IMR-90 (cell line): ENCODE measurements at regions not wholly inside any gene's neighbourhood (a gene's known extent, or its start where the extent isn't known, plus 50 kb on each side); places are given as distances from the start of the nearest gene placed in this dataset.

ENCODE experiments used
- ATAC-seq: fragments of 200-7000 bp; cut with Tn5 transposase; 2 replicates; pipeline ENCODE4 v1.9.1; 2020; ENCODE audit warnings: low read depth, mild to moderate bottlenecking, moderate library complexity
- BruUV-seq: library from RNA; stranded (reverse); fragments of 400-500 nt; replicated peaks from 2 replicates; lab custom pipeline; 2021; lab: Mats Ljungman, UMichigan
- CTCF ChIA-PET: fragments of 300-600 bp; formaldehyde crosslinking; extraction: SDS; loops from one replicate; lab custom pipeline; 2021; ENCODE audit warnings: antibody characterized with exemption; lab: Yijun Ruan, JAX
- POLR2A ChIA-PET: fragments of 300-600 bp; sonication (Branson Sonifier 250); formaldehyde crosslinking; loops from one replicate; lab custom pipeline; 2022; ENCODE audit warnings: antibody characterized with exemption; ENCODE audit not compliant: unreplicated experiment; lab: Charles Lee
- DNase-seq: peaks from one replicate; pipeline ENCODE4 v3.0.0; 2013
- H2AFZ ChIP-seq: replicated peaks from 2 replicates; pipeline ENCODE3; 2013; ENCODE audit warnings: low read length, mild to moderate bottlenecking; ENCODE audit not compliant: poor library complexity
- H2AK5ac ChIP-seq: 2 replicates; pipeline ENCODE4 v1.6.1; 2013; ENCODE audit warnings: low read depth, low read length, inconsistent platforms
- H2AK9ac ChIP-seq: replicated peaks from 2 replicates; pipeline ENCODE3; 2013; ENCODE audit warnings: mild to moderate bottlenecking, low read depth, low read length, moderate library complexity; ENCODE audit not compliant: poor library complexity
- H2BK120ac ChIP-seq: 2 replicates; pipeline ENCODE4 v1.6.1; 2013; ENCODE audit warnings: low read depth, low read length, inconsistent platforms
- H2BK15ac ChIP-seq: 3 replicates; pipeline ENCODE4 v1.6.1; 2013; ENCODE audit warnings: low read depth, low read length, inconsistent platforms
- H2BK20ac ChIP-seq: 2 replicates; pipeline ENCODE4 v1.6.1; 2013; ENCODE audit warnings: low read depth, mild to moderate bottlenecking, inconsistent platforms, low read length, moderate library complexity
- H2BK5ac ChIP-seq: 2 replicates; pipeline ENCODE4 v1.6.1; 2013; ENCODE audit warnings: mild to moderate bottlenecking, low read depth, low read length, inconsistent platforms; ENCODE audit not compliant: poor library complexity, severe bottlenecking
- H3K14ac ChIP-seq: replicated peaks from 2 replicates; pipeline ENCODE4 v1.6.1; 2013; ENCODE audit warnings: low read depth, low read length, inconsistent platforms
- H3K18ac ChIP-seq: 2 replicates; pipeline ENCODE4 v1.6.1; 2013; ENCODE audit warnings: low read depth, low read length, control low read depth
- H3K23ac ChIP-seq: 2 replicates; pipeline ENCODE4 v1.6.1; 2013; ENCODE audit warnings: low read depth, low read length, inconsistent platforms
- H3K27ac ChIP-seq: 2 replicates; pipeline ENCODE4 v1.5.1; 2013; ENCODE audit warnings: mild to moderate bottlenecking, control low read depth, low read length; ENCODE audit not compliant: insufficient read depth
- H3K27me3 ChIP-seq: 2 replicates; pipeline ENCODE4 v1.6.1; 2013; ENCODE audit warnings: low read length; ENCODE audit not compliant: control insufficient read depth, insufficient read depth
- H3K36me3 ChIP-seq: 2 replicates; pipeline ENCODE4 v1.6.1; 2013; ENCODE audit warnings: low read length, mixed read lengths; ENCODE audit not compliant: control insufficient read depth, insufficient read depth
- H3K4ac ChIP-seq: 2 replicates; pipeline ENCODE4 v1.6.1; 2013; ENCODE audit warnings: low read depth, low read length, inconsistent platforms
- H3K4me1 ChIP-seq: 2 replicates; pipeline ENCODE4 v1.6.1; 2013; ENCODE audit warnings: low read length, mixed read lengths; ENCODE audit not compliant: control insufficient read depth, insufficient read depth
- H3K4me2 ChIP-seq: 2 replicates; pipeline ENCODE4 v1.6.1; 2013; ENCODE audit warnings: low read depth, mild to moderate bottlenecking, control low read depth, low read length, moderate library complexity
- H3K4me3 ChIP-seq: 2 replicates; pipeline ENCODE4 v1.5.1; 2013; ENCODE audit warnings: low read depth, mild to moderate bottlenecking, control low read depth, low read length, moderate library complexity; ENCODE audit not compliant: insufficient read depth
- H3K56ac ChIP-seq: 2 replicates; pipeline ENCODE4 v1.6.1; 2013; ENCODE audit warnings: low read length, inconsistent platforms; ENCODE audit not compliant: insufficient read depth; ENCODE audit errors: extremely low read depth
- H3K79me1 ChIP-seq, 2 experiments: 2 replicates each; pipeline ENCODE4 v1.6.1; 2013; ENCODE audit warnings: low read length in 2 of 2, inconsistent platforms in 1 of 2, low read depth in 1 of 2
- H3K9ac ChIP-seq: 2 replicates; pipeline ENCODE4 v1.6.1; 2013; ENCODE audit warnings: low read depth, low read length, control low read depth
- H3K9me1 ChIP-seq: 2 replicates; pipeline ENCODE4 v1.6.1; 2013; ENCODE audit warnings: low read length, inconsistent platforms; ENCODE audit not compliant: insufficient read depth
- H3K9me3 ChIP-seq: 2 replicates; pipeline ENCODE4 v1.6.1; 2013; ENCODE audit warnings: low read length; ENCODE audit not compliant: control insufficient read depth, insufficient read depth
- H4K20me1 ChIP-seq: 2 replicates; pipeline ENCODE4 v1.6.1; 2013; ENCODE audit warnings: low read length, inconsistent platforms; ENCODE audit not compliant: insufficient read depth
- H4K5ac ChIP-seq: 2 replicates; pipeline ENCODE4 v1.6.1; 2013; ENCODE audit warnings: mild to moderate bottlenecking, low read depth, low read length, control low read depth
- H4K8ac ChIP-seq, 2 experiments: 2 replicates each; pipeline ENCODE4 v1.6.1; 2013; ENCODE audit warnings: low read depth in 2 of 2, low read length in 2 of 2, control low read depth in 1 of 2, inconsistent platforms in 1 of 2
- H4K91ac ChIP-seq: 2 replicates; pipeline ENCODE4 v1.6.1; 2013; ENCODE audit warnings: low read depth, low read length, inconsistent platforms; ENCODE audit not compliant: insufficient read depth
- BHLHE40 ChIP-seq: fragments of 150-350 bp; IDR thresholded peaks from 2 replicates; pipeline ENCODE4 v1.6.1; 2016; ENCODE audit warnings: mild to moderate bottlenecking, low read depth, low read length
- CEBPB ChIP-seq: IDR thresholded peaks from 2 replicates; pipeline ENCODE4 v1.6.1; 2012; ENCODE audit warnings: low read depth, low read length, improper control_type of control experiment
- CHD1 ChIP-seq: IDR thresholded peaks from 2 replicates; pipeline ENCODE4 v1.6.1; 2012; ENCODE audit warnings: low read depth, low read length, improper control_type of control experiment
- FOS ChIP-seq: fragments of 150-350 bp; IDR thresholded peaks from 2 replicates; pipeline ENCODE4 v1.6.1; 2016; ENCODE audit warnings: low read depth, low read length
- MAFK ChIP-seq: IDR thresholded peaks from 2 replicates; pipeline ENCODE4 v1.6.1; 2012; ENCODE audit warnings: low read depth, low read length, improper control_type of control experiment
- MAZ ChIP-seq: IDR thresholded peaks from 2 replicates; pipeline ENCODE4 v1.6.1; 2012; ENCODE audit warnings: low read depth, mild to moderate bottlenecking, low read length, improper control_type of control experiment, moderate library complexity, borderline replicate concordance
- MXI1 ChIP-seq: IDR thresholded peaks from 2 replicates; pipeline ENCODE4 v1.6.1; 2012; ENCODE audit warnings: low read depth, mild to moderate bottlenecking, low read length, moderate library complexity, borderline replicate concordance
- NFE2L2 ChIP-seq: fragments of 150-350 bp; IDR thresholded peaks from 2 replicates; pipeline ENCODE4 v1.6.1; 2016; ENCODE audit warnings: low read depth, mild to moderate bottlenecking, low read length
- POLR2A ChIP-seq: IDR thresholded peaks from 2 replicates; pipeline ENCODE4 v1.6.1; 2012; ENCODE audit warnings: mild to moderate bottlenecking, low read depth, low read length
- RAD21 ChIP-seq: IDR thresholded peaks from 2 replicates; pipeline ENCODE4 v1.6.1; 2012; ENCODE audit warnings: low read length, improper control_type of control experiment
- RCOR1 ChIP-seq: IDR thresholded peaks from 2 replicates; pipeline ENCODE4 v1.6.1; 2012; ENCODE audit warnings: mild to moderate bottlenecking, low read length, improper control_type of control experiment; ENCODE audit not compliant: insufficient replicate concordance
- RFX5 ChIP-seq: IDR thresholded peaks from 2 replicates; pipeline ENCODE4 v1.8.0; 2012; ENCODE audit warnings: low read depth, mild to moderate bottlenecking, low read length, moderate library complexity
- SMC3 ChIP-seq: fragments of 150-350 bp; IDR thresholded peaks from 2 replicates; pipeline ENCODE4 v1.6.1; 2016; ENCODE audit warnings: low read depth, mild to moderate bottlenecking, antibody characterized with exemption, low read length, moderate library complexity
- WGBS, 2 experiments: methylation state at CpG; one replicate each; pipeline versions ENCODE4 v1.1.5 to v1.1.7; 2013; ENCODE audit warnings: missing lambda C conversion rate in 2 of 2; ENCODE audit not compliant: insufficient read length in 1 of 2; ENCODE audit errors: extremely low coverage in 2 of 2; 5-methylcytosine and 5-hydroxymethylcytosine counted together
- dilution Hi-C: fragments of 300-500 bp; cut with HindIII; formaldehyde crosslinking; loops from one replicate; pipeline ENCODE4 v1.14.3; 2018; ENCODE audit warnings: low sequenced_read_pairs; ENCODE audit not compliant: unreplicated experiment
- in situ Hi-C: fragments of 300-500 bp; cut with MboI; formaldehyde crosslinking; loops from 3 replicates; pipeline ENCODE4 v1.14.3; 2019; ENCODE audit warnings: low sequenced_read_pairs, inconsistent platforms, mixed read lengths
- intact Hi-C: fragments of 100-400 bp; cut with micrococcal nuclease; formaldehyde crosslinking; loops from 2 replicates; pipeline ENCODE4 v1.10.0; 2022
- TF ChIP-seq, protein P1 (sequence below): fragments of 150-350 bp; IDR thresholded peaks from 2 replicates; pipeline ENCODE4 v1.6.1; 2016; ENCODE audit warnings: low read depth, mild to moderate bottlenecking, low read length, moderate library complexity, borderline replicate concordance
- TF ChIP-seq, protein P2 (sequence below): fragments of 150-350 bp; IDR thresholded peaks from 2 replicates; pipeline ENCODE4 v1.6.1; 2017; ENCODE audit warnings: mild to moderate bottlenecking, antibody characterized with exemption, low read length, low read depth
- TF ChIP-seq, protein P3 (sequence below): conservative IDR thresholded peaks from 2 replicates; pipeline ENCODE4 v1.5.1; 2012; ENCODE audit warnings: mild to moderate bottlenecking, low read depth, low read length, improper control_type of control experiment

DNA sequence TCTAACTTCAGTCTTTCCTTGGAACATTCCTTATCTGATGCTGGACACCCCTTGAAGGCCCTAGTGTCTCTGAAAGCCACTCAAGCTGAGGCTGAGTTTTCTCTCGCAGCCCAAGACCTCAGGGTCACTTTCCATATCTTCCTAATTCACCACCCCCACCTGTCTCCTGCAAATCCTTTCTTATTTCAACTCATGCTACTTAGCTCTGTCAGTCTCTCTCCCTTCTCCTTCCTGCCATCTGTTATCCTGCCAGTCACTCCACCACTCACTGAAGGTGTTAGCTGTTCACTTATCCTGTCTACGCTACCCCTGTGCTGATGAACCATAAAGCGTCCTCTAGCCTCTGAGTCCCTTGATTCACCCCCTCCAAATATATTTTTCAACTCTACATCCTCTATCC is 143.9 kb upstream of the SHISA6 start:
- Histone ChIP-seq H3K4ac (no peak overlapping the region), H2BK15ac (no peak overlapping the region), H3K27ac (no peak overlapping the region), H3K4me1 (no peaks in the 10 kb centered on the region), H2BK20ac (no peak overlapping the region), H2AK5ac (no peak overlapping the region), H4K20me1 (no peaks in the 10 kb centered on the region), H4K5ac (no peak overlapping the region), H2AK9ac (no peak overlapping the region), H3K36me3 (no peaks in the 10 kb centered on the region), H3K4me2 (no peak overlapping the region), H2BK120ac (no peak overlapping the region), H3K9me1 (no peaks in the 10 kb centered on the region), H3K23ac (no peak overlapping the region), H2AFZ (no peak overlapping the region), H4K91ac (no peak overlapping the region), H3K18ac (no peak overlapping the region), H3K79me1 (no peaks in the 10 kb centered on the region), H3K27me3 (no peaks in the 10 kb centered on the region), H3K4me3 (no peak overlapping the region), H4K8ac (no peak overlapping the region), H3K56ac (no peak overlapping the region), H3K9me3 (peaks cover 30% of the 10 kb centered on the region), H2BK5ac (no peak overlapping the region), H3K9ac (no peak overlapping the region), H3K14ac (no peak overlapping the region)
- in situ Hi-C loops, result no loop called here
- no TSS peak for BruUV-seq
- dilution Hi-C loops, result no loop called here
- CTCF ChIA-PET, result no interaction called here
- no peak for DNase-seq
- no peak for ATAC-seq
- TF ChIP-seq MAFK (no peak), CEBPB (no peak), BHLHE40 (no peak), MAZ (no peak), CHD1 (no peak), MXI1 (no peak), RCOR1 (no peak), FOS (no peak), SMC3 (no peak), NFE2L2 (no peak), POLR2A (no peak), RFX5 (no peak), RAD21 (no peak)
- TF ChIP-seq, protein P1, sequence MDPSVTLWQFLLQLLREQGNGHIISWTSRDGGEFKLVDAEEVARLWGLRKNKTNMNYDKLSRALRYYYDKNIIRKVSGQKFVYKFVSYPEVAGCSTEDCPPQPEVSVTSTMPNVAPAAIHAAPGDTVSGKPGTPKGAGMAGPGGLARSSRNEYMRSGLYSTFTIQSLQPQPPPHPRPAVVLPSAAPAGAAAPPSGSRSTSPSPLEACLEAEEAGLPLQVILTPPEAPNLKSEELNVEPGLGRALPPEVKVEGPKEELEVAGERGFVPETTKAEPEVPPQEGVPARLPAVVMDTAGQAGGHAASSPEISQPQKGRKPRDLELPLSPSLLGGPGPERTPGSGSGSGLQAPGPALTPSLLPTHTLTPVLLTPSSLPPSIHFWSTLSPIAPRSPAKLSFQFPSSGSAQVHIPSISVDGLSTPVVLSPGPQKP, result no peak
- TF ChIP-seq, protein P2, sequence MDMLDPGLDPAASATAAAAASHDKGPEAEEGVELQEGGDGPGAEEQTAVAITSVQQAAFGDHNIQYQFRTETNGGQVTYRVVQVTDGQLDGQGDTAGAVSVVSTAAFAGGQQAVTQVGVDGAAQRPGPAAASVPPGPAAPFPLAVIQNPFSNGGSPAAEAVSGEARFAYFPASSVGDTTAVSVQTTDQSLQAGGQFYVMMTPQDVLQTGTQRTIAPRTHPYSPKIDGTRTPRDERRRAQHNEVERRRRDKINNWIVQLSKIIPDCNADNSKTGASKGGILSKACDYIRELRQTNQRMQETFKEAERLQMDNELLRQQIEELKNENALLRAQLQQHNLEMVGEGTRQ, result no peak
- TF ChIP-seq, protein P3, sequence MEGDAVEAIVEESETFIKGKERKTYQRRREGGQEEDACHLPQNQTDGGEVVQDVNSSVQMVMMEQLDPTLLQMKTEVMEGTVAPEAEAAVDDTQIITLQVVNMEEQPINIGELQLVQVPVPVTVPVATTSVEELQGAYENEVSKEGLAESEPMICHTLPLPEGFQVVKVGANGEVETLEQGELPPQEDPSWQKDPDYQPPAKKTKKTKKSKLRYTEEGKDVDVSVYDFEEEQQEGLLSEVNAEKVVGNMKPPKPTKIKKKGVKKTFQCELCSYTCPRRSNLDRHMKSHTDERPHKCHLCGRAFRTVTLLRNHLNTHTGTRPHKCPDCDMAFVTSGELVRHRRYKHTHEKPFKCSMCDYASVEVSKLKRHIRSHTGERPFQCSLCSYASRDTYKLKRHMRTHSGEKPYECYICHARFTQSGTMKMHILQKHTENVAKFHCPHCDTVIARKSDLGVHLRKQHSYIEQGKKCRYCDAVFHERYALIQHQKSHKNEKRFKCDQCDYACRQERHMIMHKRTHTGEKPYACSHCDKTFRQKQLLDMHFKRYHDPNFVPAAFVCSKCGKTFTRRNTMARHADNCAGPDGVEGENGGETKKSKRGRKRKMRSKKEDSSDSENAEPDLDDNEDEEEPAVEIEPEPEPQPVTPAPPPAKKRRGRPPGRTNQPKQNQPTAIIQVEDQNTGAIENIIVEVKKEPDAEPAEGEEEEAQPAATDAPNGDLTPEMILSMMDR, result no peak
- POLR2A ChIA-PET, result no interaction called here
- intact Hi-C loops, result no loop called here
- WGBS, 2 experiments, result 26% methylated on average over 3 of the region's 3 CpGs; no CpG with 5 or more reads in 1 of the 2 experiments
